ENCODE measurements at regions not wholly inside any gene's neighbourhood (a gene's known extent, or its start where the extent isn't known, plus 50 kb on each side); places are given as distances from the start of the nearest gene placed in this dataset.

- no peak for DNase-seq
Observed at GRCh38 chr6:167524261-167525111, 199.6 kb downstream of the TTLL2 start.

- DNase-seq = no peak
Observed at GRCh38 chr6:167525774-167526173, 200.9 kb downstream of the TTLL2 start.

GRCh38 chr6:167526465-167527368, 201.8 kb downstream of the TTLL2 start:
- DNase-seq = no peak

GRCh38 chr6:167528239-167528638, 203.4 kb downstream of the TTLL2 start:
- DNase-seq = no peak

- DNase-seq = no peak
Observed at GRCh38 chr6:167528976-167529375, 204.1 kb downstream of the TTLL2 start.

GRCh38 chr6:167529444-167530335, 204.8 kb downstream of the TTLL2 start:
- no peak for DNase-seq

GRCh38 chr6:167530951-167531350, 206.1 kb downstream of the TTLL2 start:
- DNase-seq = no peak

GRCh38 chr6:167532410-167533288, 207.8 kb downstream of the TTLL2 start:
- DNase-seq = no peak

GRCh38 chr6:167533851-167534250, 209.0 kb downstream of the TTLL2 start:
- no peak for DNase-seq

- DNase-seq = no peak
Observed at GRCh38 chr6:167537816-167538215, 212.9 kb downstream of the TTLL2 start.

GRCh38 chr6:167538746-167539145, 213.9 kb downstream of the TTLL2 start:
- DNase-seq = no peak

GRCh38 chr6:167540796-167541195, 215.9 kb downstream of the TTLL2 start:
- DNase-seq = no peak

GRCh38 chr6:167541544-167541943, 216.7 kb downstream of the TTLL2 start:
- no peak for DNase-seq

- DNase-seq = no peak
Observed at GRCh38 chr6:167543602-167544497, 219.0 kb downstream of the TTLL2 start.

- no peak for DNase-seq
Observed at GRCh38 chr6:167546611-167547327, 221.9 kb downstream of the TTLL2 start.

- no peak for DNase-seq
Observed at GRCh38 chr6:167547328-167547692, 222.4 kb downstream of the TTLL2 start.

GRCh38 chr6:167547751-167548150, 222.9 kb downstream of the TTLL2 start:
- DNase-seq = no peak

- DNase-seq = no peak
Observed at GRCh38 chr6:167548451-167548850, 223.6 kb downstream of the TTLL2 start.

- no peak for DNase-seq
Observed at GRCh38 chr6:167549213-167549612, 224.3 kb downstream of the TTLL2 start.

All from CD4-positive, alpha-beta T cell treated with Interleukin-4 for 4 hours (primary cell).